ENCODE measurements at regions not wholly inside any gene's neighbourhood (a gene's known extent, or its start where the extent isn't known, plus 50 kb on each side); places are given as distances from the start of the nearest gene placed in this dataset.

DNA sequence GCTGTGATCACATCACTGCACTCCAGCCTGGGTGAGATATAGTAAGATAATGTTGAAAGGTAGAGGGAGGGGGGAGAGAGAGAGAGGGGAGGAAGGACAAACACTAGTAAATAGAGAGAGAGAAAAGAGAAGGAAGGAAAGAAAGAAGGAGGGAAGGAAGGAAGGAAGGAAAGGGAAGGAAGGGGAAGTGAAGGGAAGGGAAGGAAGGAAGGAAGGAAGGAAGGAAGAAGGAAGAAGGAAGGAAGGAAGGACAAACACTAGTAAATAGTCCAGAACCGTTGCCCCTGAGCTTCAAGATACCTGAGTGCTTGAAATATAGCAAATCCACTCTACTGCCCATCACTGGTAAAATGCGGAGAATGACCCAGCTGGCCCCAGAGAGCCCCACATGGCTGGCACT is 156.5 kb upstream of the ZNF507 start:
- DNase-seq (ENCODE audit: low read depth, low spot score) = no peak
- no peak overlapping the region for H3K4me3 ChIP-seq (ENCODE audit: low read depth, low read length)
- ChIA-PET CTCF (no interaction called here), POLR2A (no interaction called here)
- H3K27ac ChIP-seq (ENCODE audit: low read depth, low read length) = no peak overlapping the region
- H3K9me3 ChIP-seq (ENCODE audit: control insufficient read depth, insufficient read depth, low read length) = peaks cover 5% of the 10 kb centered on the region
- TF ChIP-seq, protein P1, sequence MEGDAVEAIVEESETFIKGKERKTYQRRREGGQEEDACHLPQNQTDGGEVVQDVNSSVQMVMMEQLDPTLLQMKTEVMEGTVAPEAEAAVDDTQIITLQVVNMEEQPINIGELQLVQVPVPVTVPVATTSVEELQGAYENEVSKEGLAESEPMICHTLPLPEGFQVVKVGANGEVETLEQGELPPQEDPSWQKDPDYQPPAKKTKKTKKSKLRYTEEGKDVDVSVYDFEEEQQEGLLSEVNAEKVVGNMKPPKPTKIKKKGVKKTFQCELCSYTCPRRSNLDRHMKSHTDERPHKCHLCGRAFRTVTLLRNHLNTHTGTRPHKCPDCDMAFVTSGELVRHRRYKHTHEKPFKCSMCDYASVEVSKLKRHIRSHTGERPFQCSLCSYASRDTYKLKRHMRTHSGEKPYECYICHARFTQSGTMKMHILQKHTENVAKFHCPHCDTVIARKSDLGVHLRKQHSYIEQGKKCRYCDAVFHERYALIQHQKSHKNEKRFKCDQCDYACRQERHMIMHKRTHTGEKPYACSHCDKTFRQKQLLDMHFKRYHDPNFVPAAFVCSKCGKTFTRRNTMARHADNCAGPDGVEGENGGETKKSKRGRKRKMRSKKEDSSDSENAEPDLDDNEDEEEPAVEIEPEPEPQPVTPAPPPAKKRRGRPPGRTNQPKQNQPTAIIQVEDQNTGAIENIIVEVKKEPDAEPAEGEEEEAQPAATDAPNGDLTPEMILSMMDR (IDR thresholded peaks at IDR 0.05; ENCODE audit: low read depth, low read length) = no peak
- no peaks in the 10 kb centered on the region for H3K27me3 ChIP-seq (ENCODE audit: control insufficient read depth, insufficient read depth, low read length)

DNA sequence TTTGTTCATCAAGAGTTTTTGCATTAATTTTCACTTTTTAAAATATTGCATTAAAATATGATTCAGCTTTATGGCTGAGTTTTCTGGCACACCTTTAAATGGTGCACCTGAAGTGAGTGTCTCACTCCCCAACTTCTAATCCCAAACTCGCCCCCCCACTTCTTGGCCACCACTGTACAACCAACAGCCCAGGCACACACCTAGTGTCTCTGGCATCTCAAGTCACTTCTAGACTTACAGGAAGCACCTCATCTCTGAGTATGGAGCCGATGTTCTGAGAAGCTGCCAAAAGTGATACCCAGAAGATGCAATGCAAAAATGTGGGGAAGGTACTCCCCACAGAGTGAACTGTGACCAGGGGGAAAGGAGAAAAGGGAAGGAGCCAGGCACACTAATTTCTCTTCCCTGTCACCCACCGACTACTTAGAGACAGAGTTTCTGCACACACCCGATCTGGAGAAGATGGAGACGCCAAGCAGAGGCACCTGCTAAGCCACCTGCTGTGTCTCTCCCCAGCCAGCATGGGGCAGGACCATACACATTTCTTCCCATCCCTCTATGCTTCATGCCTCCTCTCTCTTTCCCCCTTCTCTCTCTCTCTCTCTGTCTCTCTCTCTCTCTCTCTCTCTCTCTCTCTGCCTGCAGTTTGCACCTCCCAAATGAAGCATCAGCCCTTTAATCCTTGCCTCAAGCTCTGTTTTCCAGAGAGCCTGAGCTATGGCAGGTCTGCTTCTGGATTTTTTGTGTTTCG is 155.3 kb upstream of the ZNF507 start:
- DNase-seq (ENCODE audit: low read depth, low spot score) = no peak
- ChIA-PET CTCF (no interaction called here), POLR2A (no interaction called here)
- TF ChIP-seq, protein P1 (IDR thresholded peaks at IDR 0.05; ENCODE audit: low read depth, low read length) = no peak
- peaks cover 2% of the 10 kb centered on the region; the same call in 1 of the 2 replicates for H3K9me3 ChIP-seq (ENCODE audit: control insufficient read depth, insufficient read depth, low read length)
- H3K27ac ChIP-seq (ENCODE audit: low read depth, low read length) = no peak overlapping the region
- no peak overlapping the region for H3K4me3 ChIP-seq (ENCODE audit: low read depth, low read length)
- H3K27me3 ChIP-seq (ENCODE audit: control insufficient read depth, insufficient read depth, low read length) = no peaks in the 10 kb centered on the region

DNA sequence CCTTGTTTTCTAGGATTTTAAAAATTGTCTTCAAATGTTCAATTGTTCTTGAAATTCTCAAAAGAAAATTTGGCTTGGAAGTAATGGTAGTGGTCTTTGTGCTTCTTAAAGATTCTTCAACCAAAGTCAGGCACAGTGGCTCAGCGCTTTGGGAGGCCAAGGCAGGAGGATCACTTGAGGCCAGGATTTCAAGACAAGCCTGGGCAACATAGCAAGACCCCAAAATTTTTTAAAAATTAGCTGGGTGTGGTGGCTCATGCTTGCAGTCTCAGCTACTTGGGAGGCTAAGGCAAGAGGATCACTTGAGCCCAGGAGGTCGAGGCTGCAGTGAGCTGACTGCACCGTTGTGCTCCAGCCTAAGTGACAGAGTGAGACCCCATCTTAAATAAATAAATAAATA is 153.5 kb upstream of the ZNF507 start:
- DNase-seq (ENCODE audit: low read depth, low spot score) = no peak
- POLR2A ChIA-PET = no interaction called here
- CTCF ChIA-PET = no interaction called here
- Histone ChIP-seq H3K27ac (ENCODE audit: low read depth, low read length) (no peak overlapping the region), H3K4me3 (ENCODE audit: low read depth, low read length) (no peak overlapping the region), H3K27me3 (ENCODE audit: control insufficient read depth, insufficient read depth, low read length) (no peaks in the 10 kb centered on the region), H3K9me3 (ENCODE audit: control insufficient read depth, insufficient read depth, low read length) (peaks cover 3% of the 10 kb centered on the region; the same call in 1 of the 2 replicates)
- TF ChIP-seq, protein P1 (IDR thresholded peaks at IDR 0.05; ENCODE audit: low read depth, low read length) = no peak

DNA sequence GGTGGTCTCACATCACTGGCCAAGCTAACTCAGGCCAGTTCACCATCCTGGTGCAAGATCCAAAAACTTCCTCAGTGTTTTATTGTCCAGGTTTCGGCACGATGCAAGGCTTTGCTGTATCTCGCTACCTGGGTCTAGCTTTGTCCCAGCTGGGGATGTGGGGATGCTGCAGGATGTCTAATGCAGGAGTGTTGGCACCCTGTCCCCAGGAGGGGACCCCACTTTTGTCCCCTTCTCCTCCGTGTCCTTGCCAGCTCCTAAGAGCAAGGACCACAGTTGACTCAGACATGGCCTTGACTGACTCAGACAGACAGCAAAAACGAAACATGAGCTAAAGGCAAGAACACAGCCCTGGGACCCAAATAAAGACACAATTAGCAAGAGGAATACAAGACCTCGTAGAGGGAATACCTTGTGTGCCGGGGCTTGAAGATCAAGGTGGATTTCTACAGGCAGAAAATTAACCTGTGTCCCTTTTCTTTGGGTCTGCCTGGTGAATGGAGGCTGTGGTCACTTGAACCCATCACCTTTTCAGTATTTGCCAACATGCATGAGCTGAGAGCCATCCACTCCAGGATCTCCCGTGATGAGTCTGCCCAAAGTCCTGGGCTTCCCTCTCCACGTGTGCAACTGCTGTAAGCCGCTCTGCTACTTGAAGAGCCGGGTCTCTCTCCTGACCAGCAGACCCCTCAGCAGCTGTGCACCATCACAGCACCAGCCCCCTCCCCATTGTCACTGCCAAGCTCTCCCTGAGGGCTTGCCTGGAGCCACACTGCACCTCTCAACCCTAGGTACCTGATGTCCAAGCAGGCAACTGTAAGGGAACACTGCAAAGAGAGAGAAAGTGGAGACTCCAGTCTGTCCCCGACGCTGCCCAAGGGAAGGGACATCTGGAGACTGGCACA is 149.5 kb upstream of the ZNF507 start:
- CTCF ChIA-PET = no interaction called here
- Histone ChIP-seq H3K9me3 (ENCODE audit: control insufficient read depth, insufficient read depth, low read length) (peaks cover 3% of the 10 kb centered on the region; the same call in 1 of the 2 replicates), H3K27me3 (ENCODE audit: control insufficient read depth, insufficient read depth, low read length) (no peaks in the 10 kb centered on the region), H3K4me3 (ENCODE audit: low read depth, low read length) (no peak overlapping the region), H3K27ac (ENCODE audit: low read depth, low read length) (no peak overlapping the region)
- DNase-seq (ENCODE audit: low read depth, low spot score) = no peak
- POLR2A ChIA-PET = no interaction called here
- TF ChIP-seq, protein P1 (IDR thresholded peaks at IDR 0.05; ENCODE audit: low read depth, low read length) = no peak

Measured in AG04450 (cell line).